ENCODE measurements at regions not wholly inside any gene's neighbourhood (a gene's known extent, or its start where the extent isn't known, plus 50 kb on each side); places are given as distances from the start of the nearest gene placed in this dataset.

DNA sequence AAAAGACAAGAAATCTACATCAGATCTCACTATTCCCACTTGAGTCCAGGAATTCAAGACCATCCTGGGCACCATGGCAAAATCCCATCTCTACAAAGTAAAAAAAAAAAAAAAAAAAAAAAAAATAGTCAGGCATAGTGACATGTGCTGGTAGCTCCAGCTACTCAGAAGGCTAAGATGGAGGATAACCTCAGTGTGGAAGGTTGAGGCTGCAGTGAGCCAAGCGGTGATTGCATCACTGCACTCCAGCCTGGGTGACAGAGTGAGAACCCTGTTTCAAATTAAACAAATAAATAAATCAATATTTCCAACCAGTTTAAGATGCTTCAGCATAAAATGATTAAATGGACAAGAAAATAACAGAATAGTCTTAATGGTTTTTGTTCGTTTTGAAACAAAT is 197.4 kb downstream of the DSEL start:
- H3K27me3 Mint-ChIP-seq (ENCODE audit: low read depth), result no peaks in the 10 kb centered on the region
- no peak overlapping the region for H3K4me3 Mint-ChIP-seq (ENCODE audit: unreplicated experiment)
- no peak for DNase-seq (ENCODE audit: low spot score)
- H3K36me3 Mint-ChIP-seq (ENCODE audit: low read depth), result peaks cover 6% of the 10 kb centered on the region
- TF ChIP-seq, protein P1, sequence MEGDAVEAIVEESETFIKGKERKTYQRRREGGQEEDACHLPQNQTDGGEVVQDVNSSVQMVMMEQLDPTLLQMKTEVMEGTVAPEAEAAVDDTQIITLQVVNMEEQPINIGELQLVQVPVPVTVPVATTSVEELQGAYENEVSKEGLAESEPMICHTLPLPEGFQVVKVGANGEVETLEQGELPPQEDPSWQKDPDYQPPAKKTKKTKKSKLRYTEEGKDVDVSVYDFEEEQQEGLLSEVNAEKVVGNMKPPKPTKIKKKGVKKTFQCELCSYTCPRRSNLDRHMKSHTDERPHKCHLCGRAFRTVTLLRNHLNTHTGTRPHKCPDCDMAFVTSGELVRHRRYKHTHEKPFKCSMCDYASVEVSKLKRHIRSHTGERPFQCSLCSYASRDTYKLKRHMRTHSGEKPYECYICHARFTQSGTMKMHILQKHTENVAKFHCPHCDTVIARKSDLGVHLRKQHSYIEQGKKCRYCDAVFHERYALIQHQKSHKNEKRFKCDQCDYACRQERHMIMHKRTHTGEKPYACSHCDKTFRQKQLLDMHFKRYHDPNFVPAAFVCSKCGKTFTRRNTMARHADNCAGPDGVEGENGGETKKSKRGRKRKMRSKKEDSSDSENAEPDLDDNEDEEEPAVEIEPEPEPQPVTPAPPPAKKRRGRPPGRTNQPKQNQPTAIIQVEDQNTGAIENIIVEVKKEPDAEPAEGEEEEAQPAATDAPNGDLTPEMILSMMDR (IDR thresholded peaks at IDR 0.05), result no peak
- no peak overlapping the region for H3K27ac Mint-ChIP-seq (ENCODE audit: unreplicated experiment)
- H3K9me3 Mint-ChIP-seq (ENCODE audit: low read depth), result peaks cover 15% of the 10 kb centered on the region
- peaks cover 23% of the 10 kb centered on the region for H3K4me1 Mint-ChIP-seq (ENCODE audit: low read depth)

DNA sequence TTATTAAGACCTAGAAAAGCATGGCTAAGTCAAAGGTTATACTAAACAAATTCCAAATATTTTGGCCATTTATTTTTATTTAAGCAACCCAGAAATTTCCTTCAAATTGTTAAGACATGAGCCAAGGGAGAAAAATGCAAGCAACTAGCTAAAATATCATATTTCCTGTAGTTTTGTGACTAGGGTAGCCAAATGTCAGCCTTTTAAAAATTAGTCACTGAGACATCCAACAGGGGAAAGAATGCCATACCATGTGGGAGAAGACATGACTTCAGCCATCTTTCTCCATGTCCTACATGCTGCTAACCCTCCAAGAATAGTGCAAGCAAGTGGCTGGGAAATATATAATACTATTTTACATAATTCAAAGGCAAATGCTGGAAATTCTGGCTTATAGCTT is 197.9 kb downstream of the DSEL start:
- no peak for DNase-seq (ENCODE audit: low spot score)
- TF ChIP-seq, protein P1 (IDR thresholded peaks at IDR 0.05), result peak; percentile 42
- H3K4me1 Mint-ChIP-seq (ENCODE audit: low read depth), result peaks cover 23% of the 10 kb centered on the region
- peaks cover 6% of the 10 kb centered on the region for H3K36me3 Mint-ChIP-seq (ENCODE audit: low read depth)
- H3K27me3 Mint-ChIP-seq (ENCODE audit: low read depth), result no peaks in the 10 kb centered on the region
- H3K9me3 Mint-ChIP-seq (ENCODE audit: low read depth), result peaks cover 15% of the 10 kb centered on the region
- H3K27ac Mint-ChIP-seq (ENCODE audit: unreplicated experiment), result peak overlapping the region; percentile 32
- no peak overlapping the region for H3K4me3 Mint-ChIP-seq (ENCODE audit: unreplicated experiment)

DNA sequence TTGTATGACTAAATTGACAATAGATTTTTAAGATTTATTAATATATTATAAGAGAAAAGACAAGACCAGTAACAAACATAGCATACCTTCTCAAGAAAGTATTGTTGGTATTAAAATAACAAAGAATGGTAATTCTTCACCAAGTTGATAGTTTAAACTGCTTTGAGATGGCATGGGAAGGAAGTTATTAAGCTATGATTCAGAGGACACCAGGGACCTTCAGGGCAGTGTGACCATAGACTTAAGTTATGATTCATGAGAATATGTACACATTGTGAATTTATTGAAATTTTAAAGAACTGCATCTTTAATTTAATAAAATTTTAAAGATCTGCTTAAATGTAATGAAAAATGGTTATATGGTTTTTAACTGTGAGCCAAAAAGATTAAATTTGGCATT is 205.7 kb downstream of the DSEL start:
- Mint-ChIP-seq H3K27ac (ENCODE audit: unreplicated experiment) (no peak overlapping the region), H3K27me3 (ENCODE audit: low read depth) (no peaks in the 10 kb centered on the region), H3K36me3 (ENCODE audit: low read depth) (no peaks in the 10 kb centered on the region), H3K4me3 (ENCODE audit: unreplicated experiment) (no peak overlapping the region), H3K9me3 (ENCODE audit: low read depth) (peaks cover 2% of the 10 kb centered on the region), H3K4me1 (ENCODE audit: low read depth) (peaks cover 34% of the 10 kb centered on the region)
- TF ChIP-seq, protein P1 (IDR thresholded peaks at IDR 0.05), result no peak
- no peak for DNase-seq (ENCODE audit: low spot score)

DNA sequence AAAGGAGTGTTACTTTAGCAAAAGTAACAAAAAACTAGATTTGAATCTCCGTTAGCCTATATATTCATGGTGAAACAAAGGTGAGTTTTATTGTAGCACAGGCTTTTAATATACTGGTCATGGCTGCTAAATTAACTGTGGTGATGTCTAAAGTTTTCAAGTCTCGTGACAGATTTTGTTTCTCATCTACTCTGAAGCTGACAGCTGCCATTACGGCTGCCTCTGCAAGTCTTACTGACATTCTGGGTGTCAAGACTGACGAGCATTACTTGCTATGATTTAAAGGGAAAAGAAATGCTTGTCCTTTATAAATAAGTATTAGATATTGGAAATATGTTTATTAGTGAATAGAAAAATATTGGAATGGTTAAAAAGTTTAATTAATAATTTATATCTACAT is 207.7 kb downstream of the DSEL start:
- DNase-seq (ENCODE audit: low spot score), result no peak
- no peak overlapping the region for H3K27ac Mint-ChIP-seq (ENCODE audit: unreplicated experiment)
- H3K4me3 Mint-ChIP-seq (ENCODE audit: unreplicated experiment), result no peak overlapping the region
- no peaks in the 10 kb centered on the region for H3K36me3 Mint-ChIP-seq (ENCODE audit: low read depth)
- TF ChIP-seq, protein P1 (IDR thresholded peaks at IDR 0.05), result no peak
- H3K4me1 Mint-ChIP-seq (ENCODE audit: low read depth), result peaks cover 38% of the 10 kb centered on the region
- peaks cover 2% of the 10 kb centered on the region for H3K9me3 Mint-ChIP-seq (ENCODE audit: low read depth)
- no peaks in the 10 kb centered on the region for H3K27me3 Mint-ChIP-seq (ENCODE audit: low read depth)

DNA sequence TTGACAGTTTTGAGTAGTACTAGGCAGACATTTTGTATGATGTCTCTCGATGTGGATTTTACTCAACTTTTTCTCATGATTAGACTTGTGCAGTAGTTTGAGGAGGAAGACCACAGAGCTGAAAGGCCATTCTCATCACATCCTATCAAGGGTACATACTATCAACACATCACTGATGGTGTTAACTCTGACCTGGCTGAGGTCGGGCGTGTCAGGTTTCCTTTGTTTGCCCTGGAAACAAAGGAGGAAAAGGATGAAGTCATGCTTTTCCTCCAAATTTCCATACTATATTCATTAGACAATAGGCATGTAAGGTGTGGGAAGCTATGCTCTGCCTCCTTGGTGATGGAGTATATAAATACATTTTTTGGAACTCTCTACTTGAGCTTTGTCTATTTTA is 211.1 kb downstream of the DSEL start:
- no peak overlapping the region for H3K27ac Mint-ChIP-seq (ENCODE audit: unreplicated experiment)
- no peak for DNase-seq (ENCODE audit: low spot score)
- H3K4me3 Mint-ChIP-seq (ENCODE audit: unreplicated experiment), result no peak overlapping the region
- TF ChIP-seq, protein P1 (IDR thresholded peaks at IDR 0.05), result no peak
- no peaks in the 10 kb centered on the region for H3K36me3 Mint-ChIP-seq (ENCODE audit: low read depth)
- no peaks in the 10 kb centered on the region for H3K27me3 Mint-ChIP-seq (ENCODE audit: low read depth)
- peaks cover 38% of the 10 kb centered on the region for H3K4me1 Mint-ChIP-seq (ENCODE audit: low read depth)
- peaks cover 5% of the 10 kb centered on the region for H3K9me3 Mint-ChIP-seq (ENCODE audit: low read depth)

Data from chondrocyte (in vitro differentiated cells).